GM12874 (cell line): ENCODE measurements at regions not wholly inside any gene's neighbourhood (a gene's known extent, or its start where the extent isn't known, plus 50 kb on each side); places are given as distances from the start of the nearest gene placed in this dataset.

Experiments used
- TF ChIP-seq, protein P1 (sequence below): IDR thresholded peaks from 2 replicates; pipeline ENCODE4 v1.5.1; 2011; ENCODE audit warnings: low read depth, mild to moderate bottlenecking, control low read depth, low read length, moderate library complexity; ENCODE audit not compliant: insufficient read depth

GRCh38 chr13:76418404-76418803, 467.8 kb downstream of the KCTD12 start:
- TF ChIP-seq, protein P1, sequence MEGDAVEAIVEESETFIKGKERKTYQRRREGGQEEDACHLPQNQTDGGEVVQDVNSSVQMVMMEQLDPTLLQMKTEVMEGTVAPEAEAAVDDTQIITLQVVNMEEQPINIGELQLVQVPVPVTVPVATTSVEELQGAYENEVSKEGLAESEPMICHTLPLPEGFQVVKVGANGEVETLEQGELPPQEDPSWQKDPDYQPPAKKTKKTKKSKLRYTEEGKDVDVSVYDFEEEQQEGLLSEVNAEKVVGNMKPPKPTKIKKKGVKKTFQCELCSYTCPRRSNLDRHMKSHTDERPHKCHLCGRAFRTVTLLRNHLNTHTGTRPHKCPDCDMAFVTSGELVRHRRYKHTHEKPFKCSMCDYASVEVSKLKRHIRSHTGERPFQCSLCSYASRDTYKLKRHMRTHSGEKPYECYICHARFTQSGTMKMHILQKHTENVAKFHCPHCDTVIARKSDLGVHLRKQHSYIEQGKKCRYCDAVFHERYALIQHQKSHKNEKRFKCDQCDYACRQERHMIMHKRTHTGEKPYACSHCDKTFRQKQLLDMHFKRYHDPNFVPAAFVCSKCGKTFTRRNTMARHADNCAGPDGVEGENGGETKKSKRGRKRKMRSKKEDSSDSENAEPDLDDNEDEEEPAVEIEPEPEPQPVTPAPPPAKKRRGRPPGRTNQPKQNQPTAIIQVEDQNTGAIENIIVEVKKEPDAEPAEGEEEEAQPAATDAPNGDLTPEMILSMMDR: no peak

- TF ChIP-seq, protein P1: no peak
Measured at GRCh38 chr13:76414320-76414719, 471.9 kb downstream of the KCTD12 start.

DNA sequence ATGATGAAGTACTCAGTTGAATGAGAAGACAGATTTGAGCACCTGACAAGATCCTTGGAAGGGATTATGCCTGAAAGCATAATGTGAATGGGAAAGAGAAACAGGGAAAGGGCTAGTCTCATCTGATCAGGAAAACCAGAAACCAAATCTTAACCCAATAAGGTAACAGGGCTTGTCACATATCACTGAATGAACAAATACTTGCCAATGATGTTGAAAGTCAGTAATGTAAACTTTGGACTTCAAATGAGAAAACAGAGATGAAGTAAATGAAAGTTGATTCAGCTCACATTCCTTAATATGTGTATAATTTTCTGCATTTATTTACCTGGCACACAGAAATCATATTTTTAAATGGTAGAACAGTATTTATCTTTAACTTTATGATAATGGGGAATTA, 480.0 kb downstream of the KCTD12 start:
- TF ChIP-seq, protein P1: no peak

DNA sequence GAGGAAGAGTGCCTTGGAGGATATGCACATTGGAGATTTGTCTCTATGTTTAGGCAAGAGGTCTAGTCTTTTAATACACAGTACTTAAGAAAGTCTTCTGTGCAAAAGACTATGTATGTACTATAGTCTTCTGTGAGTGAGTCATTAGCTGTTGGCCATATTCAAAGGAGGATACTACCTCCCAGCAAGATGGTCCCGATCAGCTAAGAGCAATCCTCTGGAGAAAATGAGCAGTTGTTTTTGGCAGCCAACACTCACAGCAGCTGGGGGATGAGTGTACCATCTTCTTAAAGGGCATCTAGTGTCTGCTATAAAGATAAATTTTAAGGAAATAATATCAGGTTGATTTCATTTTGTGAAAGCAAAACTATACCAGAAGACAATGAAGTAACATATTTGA, 487.8 kb downstream of the KCTD12 start:
- TF ChIP-seq, protein P1: no peak

DNA sequence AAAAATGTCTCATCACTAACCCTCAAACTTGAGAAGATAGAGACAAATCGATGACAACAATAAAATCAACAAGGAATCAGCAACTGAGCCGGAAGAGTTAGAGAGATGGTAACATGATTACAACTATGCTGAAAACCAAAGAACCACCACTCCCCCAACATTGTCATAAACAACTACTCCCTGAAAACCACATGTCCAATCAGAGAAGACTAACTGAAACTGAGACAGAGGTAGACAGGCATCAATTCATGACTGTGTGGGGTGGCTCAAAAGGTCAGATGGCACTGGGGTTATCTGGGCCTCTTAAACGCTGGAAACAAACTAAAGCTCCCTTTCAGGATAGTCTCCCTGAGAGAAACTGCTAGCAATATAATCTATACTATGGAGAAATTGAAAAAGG, 488.8 kb downstream of the KCTD12 start:
- TF ChIP-seq, protein P1: no peak

DNA sequence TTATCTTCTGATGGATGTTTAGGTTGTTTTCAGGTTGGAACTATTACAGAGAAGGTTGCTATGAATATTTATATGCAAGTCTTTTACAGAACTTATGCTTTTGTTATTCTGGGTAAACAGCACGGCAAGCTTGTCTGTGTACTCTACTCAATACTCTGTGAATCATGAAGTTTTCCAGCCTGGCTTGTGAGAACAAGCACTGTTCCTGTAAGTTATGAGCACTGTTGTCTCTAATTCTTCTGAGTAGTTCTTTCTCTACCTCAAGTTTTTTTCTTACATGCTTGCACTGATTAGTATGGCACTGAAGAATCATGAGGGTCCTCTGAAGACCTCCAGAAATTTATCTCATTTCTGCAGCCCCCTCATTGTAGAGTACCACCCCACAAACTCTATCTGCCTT, 496.9 kb downstream of the KCTD12 start:
- TF ChIP-seq, protein P1: no peak

GRCh38 chr13:76387566-76387965, 498.6 kb downstream of the KCTD12 start:
- TF ChIP-seq, protein P1: no peak

DNA sequence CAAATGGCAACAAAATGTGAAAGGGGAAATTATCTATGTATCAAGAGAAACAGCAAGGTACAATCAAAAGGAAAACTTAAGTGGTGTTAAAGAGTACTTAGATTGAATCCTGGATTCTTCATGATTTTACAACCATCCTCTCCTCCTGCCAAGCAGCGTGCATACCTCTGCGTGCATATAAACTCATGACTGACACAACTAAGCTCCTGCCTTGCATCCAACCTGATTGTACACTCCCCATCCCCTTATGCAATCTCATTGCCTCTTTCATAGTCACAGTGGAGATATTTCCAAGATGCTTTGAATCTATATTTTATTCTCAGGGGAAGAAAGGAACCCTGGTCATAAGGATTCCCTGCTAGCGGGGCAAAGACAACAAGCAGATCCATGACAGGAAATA, 499.9 kb downstream of the KCTD12 start:
- TF ChIP-seq, protein P1: no peak
